ENCODE measurements at regions not wholly inside any gene's neighbourhood (a gene's known extent, or its start where the extent isn't known, plus 50 kb on each side); places are given as distances from the start of the nearest gene placed in this dataset.

DNA sequence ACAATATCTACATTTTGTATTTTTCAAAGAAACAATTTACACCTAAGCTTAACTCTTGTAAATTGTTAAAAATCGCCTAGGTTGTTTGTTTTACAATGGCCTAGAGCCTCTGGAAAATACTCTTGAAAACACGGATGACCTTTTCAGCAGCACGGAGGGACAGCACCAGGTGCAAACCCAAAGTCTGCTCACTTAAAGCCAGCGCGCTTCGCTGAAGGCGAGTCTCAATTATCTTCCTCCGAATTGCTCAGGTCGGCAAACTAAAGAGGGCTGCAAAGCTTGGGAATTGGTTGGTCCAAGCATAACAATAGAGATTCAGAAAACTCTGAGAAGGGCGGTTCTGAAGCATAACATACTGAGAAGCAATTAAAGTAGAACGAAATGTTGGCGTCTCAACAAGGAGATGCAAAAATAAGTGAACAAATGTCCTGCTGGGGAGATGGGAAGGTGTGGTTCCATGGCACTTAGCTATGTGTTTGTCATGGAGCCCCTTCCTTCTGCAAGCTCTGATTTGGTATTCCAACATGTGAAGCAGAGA lies 139.9 kb upstream of the PITRM1 start:
- TF ChIP-seq TOX (CRISPR knock-in tag; IDR thresholded peaks at IDR 0.05; ENCODE audit: borderline replicate concordance), result no peak
- TF ChIP-seq ZNF8 (CRISPR knock-in tag; IDR thresholded peaks at IDR 0.05), result no peak
- TF ChIP-seq TCF4 (CRISPR knock-in tag; IDR thresholded peaks at IDR 0.05; ENCODE audit: borderline replicate concordance), result no peak
- TF ChIP-seq ESRRG (CRISPR knock-in tag; IDR thresholded peaks at IDR 0.05), result no peak
- no peak for TF ChIP-seq BACH2 (CRISPR knock-in tag; IDR thresholded peaks at IDR 0.05; ENCODE audit: borderline replicate concordance)
- no peak for TF ChIP-seq TSHZ2 (CRISPR knock-in tag; IDR thresholded peaks at IDR 0.05)
